Body of pancreas (tissue), 4 donors: ENCODE measurements at regions not wholly inside any gene's neighbourhood (a gene's known extent, or its start where the extent isn't known, plus 50 kb on each side); places are given as distances from the start of the nearest gene placed in this dataset.

ENCODE experiments used
- ATAC-seq: fragments of 150-250 bp; one replicate; pipeline ENCODE4 v1.9.1; 2016
- DNase-seq, 4 donors: peaks; one replicate each; pipeline ENCODE4 v3.0.0-alpha.2; 2019
- H3K27ac ChIP-seq, 4 donors: fragments of 200-600 bp; sonication (generic); 1 replicate in 3 of 4; 2 replicates in 1 of 4; pipeline versions ENCODE4 v1.5.1 to v1.6.1; 2016 to 2019; ENCODE audit warnings: mild to moderate bottlenecking in 1 of 4, mixed read lengths in 1 of 4, moderate library complexity in 1 of 4
- H3K27me3 ChIP-seq, 2 donors: fragments of 200-600 bp; sonication (generic); one replicate each; pipeline ENCODE4 v1.6.0; 2016; ENCODE audit warnings: mild to moderate bottlenecking in 1 of 2
- H3K36me3 ChIP-seq, 2 donors: fragments of 200-600 bp; sonication (generic); replicated peaks in 1 of 2; 2 replicates each; pipeline ENCODE4 v1.5.1; 2016; ENCODE audit warnings: low read depth in 2 of 2; ENCODE audit not compliant: insufficient read depth in 1 of 2
- H3K4me1 ChIP-seq: fragments of 200-600 bp; sonication (generic); one replicate; pipeline ENCODE4 v1.6.0; 2016
- H3K4me3 ChIP-seq, 2 donors: fragments of 200-600 bp; sonication (generic); 1 replicate in 1 of 2; 2 replicates in 1 of 2; pipeline ENCODE4 v1.5.1; 2016 to 2019
- H3K9me3 ChIP-seq, 3 donors: fragments of 200-600 bp; sonication (generic); 1 replicate in 2 of 3; 2 replicates in 1 of 3; pipeline ENCODE4 v1.5.1; 2016
- POLR2A ChIP-seq, 3 donors: fragments of 450-650 bp; IDR thresholded peaks; one replicate each; pipeline ENCODE4 v1.6.1; 2016; ENCODE audit warnings: antibody characterized with exemption in 3 of 3, mild to moderate bottlenecking in 2 of 3
- WGBS, 2 donors: methylation state at CpG; one replicate each; pipeline ENCODE4 v1.1.5; 2017; 5-methylcytosine and 5-hydroxymethylcytosine counted together
- intact Hi-C: fragments of 100-400 bp; cut with DNase I; formaldehyde crosslinking; loops from one replicate; pipeline ENCODE4 v1.15.1; 2023
- TF ChIP-seq, protein P1 (sequence below), 7 experiments: fragments of 450-650 bp in 4 of 7; fragments of 200-600 bp in 3 of 7; sonication (generic) in 3 of 7; IDR thresholded peaks; one replicate each; pipeline ENCODE4 v1.5.1; 2016 to 2019; ENCODE audit warnings: antibody characterized with exemption in 7 of 7

DNA sequence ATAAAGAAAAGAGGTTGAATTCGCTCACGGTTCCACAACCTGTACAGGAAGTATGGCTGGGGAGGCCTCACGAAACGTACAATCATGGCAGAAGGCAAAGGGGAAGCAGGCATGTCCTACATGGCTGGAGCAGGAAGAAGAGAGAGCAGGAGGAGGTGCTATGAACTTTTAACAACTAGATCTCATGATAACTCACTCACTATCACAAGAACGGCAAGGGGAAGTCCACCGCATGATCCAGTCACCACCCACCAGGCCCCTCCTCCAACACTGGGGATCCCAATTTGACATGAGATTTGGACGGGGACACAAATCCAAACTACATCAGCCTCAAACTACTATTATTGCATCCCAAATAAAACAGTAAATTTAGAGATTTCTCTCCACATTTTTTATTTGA, 53.6 kb upstream of the CST7 start:
- ATAC-seq, result no peak
- Histone ChIP-seq H3K4me1 (no peaks in the 10 kb centered on the region), H3K27me3 (no peaks in the 10 kb centered on the region), H3K4me3 (no peak overlapping the region), H3K27ac (no peak overlapping the region), H3K9me3 (peaks cover 0 to 11% (median 0%) of the 10 kb centered on the region in 3 donors), H3K36me3 (no peaks in the 10 kb centered on the region)
- 67 to 70% methylated on average over 7 of the region's 7 CpGs for WGBS, 2 donors
- intact Hi-C loops, result no loop called here
- no peak for DNase-seq
- TF ChIP-seq POLR2A (IDR thresholded peaks at IDR 0.05), result no peak
- TF ChIP-seq, protein P1, sequence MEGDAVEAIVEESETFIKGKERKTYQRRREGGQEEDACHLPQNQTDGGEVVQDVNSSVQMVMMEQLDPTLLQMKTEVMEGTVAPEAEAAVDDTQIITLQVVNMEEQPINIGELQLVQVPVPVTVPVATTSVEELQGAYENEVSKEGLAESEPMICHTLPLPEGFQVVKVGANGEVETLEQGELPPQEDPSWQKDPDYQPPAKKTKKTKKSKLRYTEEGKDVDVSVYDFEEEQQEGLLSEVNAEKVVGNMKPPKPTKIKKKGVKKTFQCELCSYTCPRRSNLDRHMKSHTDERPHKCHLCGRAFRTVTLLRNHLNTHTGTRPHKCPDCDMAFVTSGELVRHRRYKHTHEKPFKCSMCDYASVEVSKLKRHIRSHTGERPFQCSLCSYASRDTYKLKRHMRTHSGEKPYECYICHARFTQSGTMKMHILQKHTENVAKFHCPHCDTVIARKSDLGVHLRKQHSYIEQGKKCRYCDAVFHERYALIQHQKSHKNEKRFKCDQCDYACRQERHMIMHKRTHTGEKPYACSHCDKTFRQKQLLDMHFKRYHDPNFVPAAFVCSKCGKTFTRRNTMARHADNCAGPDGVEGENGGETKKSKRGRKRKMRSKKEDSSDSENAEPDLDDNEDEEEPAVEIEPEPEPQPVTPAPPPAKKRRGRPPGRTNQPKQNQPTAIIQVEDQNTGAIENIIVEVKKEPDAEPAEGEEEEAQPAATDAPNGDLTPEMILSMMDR (IDR thresholded peaks at IDR 0.05), result no peak

DNA sequence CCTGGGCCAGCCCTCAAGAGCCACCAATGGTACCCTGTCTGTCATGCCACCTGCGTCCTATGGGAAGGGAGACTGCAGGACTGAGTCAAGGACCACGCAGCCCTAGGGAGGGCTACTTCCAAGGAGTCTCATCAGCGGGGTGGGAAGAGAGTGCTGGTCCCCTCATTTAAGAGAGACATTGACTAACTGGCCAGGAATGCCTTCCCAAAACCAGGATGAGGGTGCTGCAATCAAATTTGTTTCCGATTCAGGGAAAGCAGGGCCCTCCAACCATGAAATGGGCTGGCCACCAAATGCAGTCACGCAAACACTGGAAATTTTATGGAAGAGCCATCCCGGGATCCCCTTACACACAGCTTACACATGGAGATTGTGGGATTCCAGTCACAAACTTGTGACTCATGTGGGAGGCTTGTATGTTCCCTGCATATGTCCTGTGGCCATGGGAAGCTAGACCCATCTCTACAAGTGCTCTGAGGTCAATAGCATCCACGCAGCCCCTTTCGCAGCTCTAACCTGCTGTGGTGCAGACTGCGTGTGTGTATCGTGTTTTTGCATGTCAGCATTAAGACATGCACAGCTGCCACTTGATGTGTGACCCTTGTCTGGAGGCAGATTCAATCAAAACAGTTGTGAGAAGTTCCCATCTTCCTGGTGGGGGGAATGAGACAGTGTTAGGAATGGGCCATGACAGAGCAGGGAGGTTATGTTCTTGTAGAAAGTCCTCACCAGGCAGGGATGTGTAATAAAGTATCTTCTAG, 53.0 kb upstream of the CST7 start:
- no peak for TF ChIP-seq POLR2A (IDR thresholded peaks at IDR 0.05)
- TF ChIP-seq, protein P1 (IDR thresholded peaks at IDR 0.05), result no peak
- ATAC-seq (no peak), DNase-seq (no peak)
- Histone ChIP-seq H3K4me1 (no peaks in the 10 kb centered on the region), H3K27ac (no peak overlapping the region), H3K4me3 (no peak overlapping the region), H3K9me3 (peaks cover 0 to 15% (median 0%) of the 10 kb centered on the region in 3 donors), H3K27me3 (no peaks in the 10 kb centered on the region), H3K36me3 (no peaks in the 10 kb centered on the region)
- intact Hi-C loops, result no loop called here
- WGBS, 2 donors, result 80 to 89% methylated on average over 8 to 10 of the region's 10 CpGs

DNA sequence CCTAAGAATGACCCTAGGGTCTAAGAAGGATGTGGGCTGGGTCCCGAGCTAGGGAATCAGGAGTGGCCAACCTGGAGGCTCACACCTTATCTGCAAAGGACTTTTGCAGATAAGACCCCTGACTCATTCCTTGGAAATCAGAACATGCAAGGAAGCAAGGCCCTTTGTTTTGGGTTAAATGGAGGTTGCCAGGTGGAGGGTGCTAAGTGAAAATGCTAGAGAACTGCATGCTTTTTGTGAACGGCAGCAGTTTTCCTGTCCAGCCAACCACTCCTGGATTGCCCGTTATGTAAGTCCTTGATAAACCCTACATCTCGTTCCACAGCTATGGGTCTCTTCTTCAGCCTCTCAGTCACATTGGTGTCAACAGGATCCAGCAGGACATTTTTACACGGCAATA, 52.1 kb upstream of the CST7 start:
- ATAC-seq (no peak), DNase-seq (no peak)
- H3K9me3 ChIP-seq, result peaks cover 0 to 15% (median 0%) of the 10 kb centered on the region in 3 donors
- intact Hi-C loops, result no loop called here
- no peak overlapping the region for H3K27ac ChIP-seq
- no peak overlapping the region for H3K4me3 ChIP-seq
- no peaks in the 10 kb centered on the region for H3K27me3 ChIP-seq
- H3K4me1 ChIP-seq, result no peaks in the 10 kb centered on the region
- H3K36me3 ChIP-seq, result no peaks in the 10 kb centered on the region
- TF ChIP-seq, protein P1 (IDR thresholded peaks at IDR 0.05), result no peak
- TF ChIP-seq POLR2A (IDR thresholded peaks at IDR 0.05), result no peak
- 64 to 65% methylated on average over 5 of the region's 5 CpGs for WGBS, 2 donors

DNA sequence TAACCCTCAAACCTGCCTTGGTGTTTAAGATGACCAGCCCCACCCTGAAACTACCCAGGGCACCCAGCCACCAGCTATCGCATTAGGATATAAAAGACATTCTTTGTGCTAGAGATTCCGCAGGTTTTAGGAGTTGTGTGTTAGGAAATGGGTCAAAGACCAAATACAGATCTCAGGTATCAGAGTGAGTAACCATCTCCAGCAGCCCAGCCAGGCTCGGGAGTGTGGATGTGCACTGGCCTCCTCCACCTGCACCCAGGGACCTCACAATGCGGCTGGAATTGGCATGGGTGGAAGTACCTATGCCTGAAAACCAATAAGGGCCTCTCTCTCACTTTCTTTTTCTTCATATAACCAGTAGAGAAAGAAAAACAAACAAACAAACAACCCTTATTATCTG, 51.1 kb upstream of the CST7 start:
- ATAC-seq, result no peak
- WGBS, 2 donors, result 78 to 82% methylated on average over 4 of the region's 4 CpGs
- intact Hi-C loops, result no loop called here

More for the DNA sequence above, 51.1 kb upstream of the CST7 start:
- H3K9me3 ChIP-seq, result peaks cover 0 to 15% (median 0%) of the 10 kb centered on the region in 3 donors
- no peaks in the 10 kb centered on the region for H3K27me3 ChIP-seq
- DNase-seq, result no peak
- no peaks in the 10 kb centered on the region for H3K4me1 ChIP-seq
- no peak overlapping the region for H3K27ac ChIP-seq
- no peak overlapping the region for H3K4me3 ChIP-seq
- no peaks in the 10 kb centered on the region for H3K36me3 ChIP-seq
- TF ChIP-seq, protein P1 (IDR thresholded peaks at IDR 0.05), result no peak
- TF ChIP-seq POLR2A (IDR thresholded peaks at IDR 0.05), result no peak
